ENCODE measurements at regions not wholly inside any gene's neighbourhood (a gene's known extent, or its start where the extent isn't known, plus 50 kb on each side); places are given as distances from the start of the nearest gene placed in this dataset.

DNA sequence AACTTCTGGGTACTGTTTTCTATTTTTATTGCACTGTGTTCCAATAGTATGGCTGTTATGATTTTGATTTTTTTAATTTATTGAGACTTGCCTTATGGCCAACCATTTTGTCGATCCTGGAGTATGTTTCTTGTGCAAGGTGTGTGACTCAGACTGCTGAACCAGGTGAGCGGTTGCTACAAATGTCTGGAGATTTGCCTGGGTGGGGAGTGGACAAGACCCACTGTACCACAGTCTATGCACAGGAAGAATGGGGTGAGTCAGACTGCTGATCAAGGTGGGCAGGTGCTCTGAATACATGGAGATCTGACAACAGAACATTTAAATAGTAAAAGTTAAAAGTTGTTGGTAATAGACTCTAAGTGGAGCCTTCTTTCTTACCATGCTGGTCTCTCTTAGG lies 609.2 kb downstream of the CSNK1G3 start:
- POLR2A ChIA-PET = no interaction called here
- no peaks in the 10 kb centered on the region for H3K4me1 ChIP-seq (ENCODE audit: control insufficient read depth, extremely low read depth, insufficient read depth, low read length)
- H3K9ac ChIP-seq (replicated peaks; ENCODE audit: extremely low read depth, insufficient read depth, low read length) = no peak overlapping the region
- H4K20me1 ChIP-seq (replicated peaks; ENCODE audit: control insufficient read depth, extremely low read depth, insufficient read depth, low read length) = no peaks in the 10 kb centered on the region
- dilution Hi-C loops (cut with MboI; ENCODE audit: extremely low pct_ligation_motif_present, low sequenced_read_pairs) (no loop called here), intact Hi-C loops (cut with micrococcal nuclease) (no loop called here)
- FAIRE-seq (no peak), DNase-seq (ENCODE audit: low read depth, low spot score) (no peak)
- H3K36me3 ChIP-seq (ENCODE audit: control insufficient read depth in 2 of 2, extremely low read depth in 1 of 2, insufficient read depth in 2 of 2, low read length in 2 of 2) = no peaks in the 10 kb centered on the region
- no peak overlapping the region for H3K4me3 ChIP-seq (replicated peaks in 1 of 3; ENCODE audit: insufficient read depth in 1 of 3, low read depth in 1 of 3, low read length in 3 of 3)
- no peaks in the 10 kb centered on the region for H3K9me3 ChIP-seq (replicated peaks; ENCODE audit: control insufficient read depth, insufficient read depth, low read length)
- H3K27me3 ChIP-seq (ENCODE audit: control insufficient read depth in 2 of 2, insufficient read depth in 2 of 2, low read length in 2 of 2) = no peaks in the 10 kb centered on the region
- no peak overlapping the region for H3K27ac ChIP-seq (ENCODE audit: insufficient read depth, low read depth, low read length)
- no TSS peak for BruUV-seq (replicated peaks)
- no peaks in the 10 kb centered on the region for H3K79me2 ChIP-seq (ENCODE audit: control insufficient read depth, insufficient read depth, low read length)
- CTCF ChIA-PET = no interaction called here
- H2AFZ ChIP-seq (ENCODE audit: low read depth, low read length) = no peak overlapping the region
- H3K4me2 ChIP-seq (ENCODE audit: insufficient read depth, low read length) = no peak overlapping the region
- H3K9me1 ChIP-seq (replicated peaks; ENCODE audit: control insufficient read depth, extremely low read depth, insufficient read depth, low read length) = no peaks in the 10 kb centered on the region
- TF ChIP-seq JUN (IDR thresholded peaks at IDR 0.05; ENCODE audit: borderline replicate concordance, insufficient read depth, insufficient read length, low read depth) = no peak
- TF ChIP-seq MAX (IDR thresholded peaks at IDR 0.05; ENCODE audit: insufficient read depth, insufficient read length) = no peak
- no peak for TF ChIP-seq GATA2 (IDR thresholded peaks at IDR 0.05; ENCODE audit: insufficient read depth, insufficient read length, low read depth, low read length)
- no peak for TF ChIP-seq POLR2AphosphoS5 (IDR thresholded peaks at IDR 0.05; ENCODE audit: insufficient read depth, low read depth, low read length)
- no peak for TF ChIP-seq EZH2 (IDR thresholded peaks at IDR 0.05; ENCODE audit: borderline replicate concordance, low read depth, low read length, severe bottlenecking)

DNA sequence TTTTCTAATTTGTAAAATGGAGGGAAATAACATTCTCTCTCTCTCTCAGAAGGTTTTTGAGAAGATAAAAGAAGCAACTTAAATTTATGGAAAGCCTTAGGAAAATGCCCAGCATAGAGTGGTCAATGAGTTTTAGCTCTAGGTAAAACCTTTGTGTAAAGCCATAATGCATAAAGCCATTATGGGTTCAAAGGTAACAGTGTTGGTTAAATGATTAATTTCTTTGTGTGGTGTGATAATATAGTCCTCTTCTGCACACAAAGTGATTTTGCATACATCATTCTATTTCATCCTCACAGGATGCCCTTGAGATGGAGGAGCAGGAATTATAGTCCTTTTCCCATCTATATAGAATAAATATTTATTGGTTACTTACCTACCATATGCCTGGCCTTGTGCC lies 602.9 kb downstream of the CSNK1G3 start:
- ChIA-PET CTCF (no interaction called here), POLR2A (no interaction called here)
- FAIRE-seq (no peak), DNase-seq (ENCODE audit: low read depth, low spot score) (no peak)
- TF ChIP-seq FOS (IDR thresholded peaks at IDR 0.05; ENCODE audit: borderline replicate concordance, insufficient read depth, low read length) (no peak), EZH2 (IDR thresholded peaks at IDR 0.05; ENCODE audit: borderline replicate concordance, low read depth, low read length, severe bottlenecking) (no peak), GATA2 (IDR thresholded peaks at IDR 0.05; ENCODE audit: insufficient read depth, insufficient read length, low read depth, low read length) (no peak), MAX (IDR thresholded peaks at IDR 0.05; ENCODE audit: insufficient read depth, insufficient read length) (no peak), MYC (IDR thresholded peaks at IDR 0.05; ENCODE audit: low read depth, low read length) (no peak), POLR2AphosphoS5 (IDR thresholded peaks at IDR 0.05; ENCODE audit: insufficient read depth, low read depth, low read length) (no peak), JUN (IDR thresholded peaks at IDR 0.05; ENCODE audit: borderline replicate concordance, insufficient read depth, insufficient read length, low read depth) (no peak), POLR2A (IDR thresholded peaks at IDR 0.05; ENCODE audit: low read depth, low read length) (no peak)
- TF ChIP-seq, protein P1, sequence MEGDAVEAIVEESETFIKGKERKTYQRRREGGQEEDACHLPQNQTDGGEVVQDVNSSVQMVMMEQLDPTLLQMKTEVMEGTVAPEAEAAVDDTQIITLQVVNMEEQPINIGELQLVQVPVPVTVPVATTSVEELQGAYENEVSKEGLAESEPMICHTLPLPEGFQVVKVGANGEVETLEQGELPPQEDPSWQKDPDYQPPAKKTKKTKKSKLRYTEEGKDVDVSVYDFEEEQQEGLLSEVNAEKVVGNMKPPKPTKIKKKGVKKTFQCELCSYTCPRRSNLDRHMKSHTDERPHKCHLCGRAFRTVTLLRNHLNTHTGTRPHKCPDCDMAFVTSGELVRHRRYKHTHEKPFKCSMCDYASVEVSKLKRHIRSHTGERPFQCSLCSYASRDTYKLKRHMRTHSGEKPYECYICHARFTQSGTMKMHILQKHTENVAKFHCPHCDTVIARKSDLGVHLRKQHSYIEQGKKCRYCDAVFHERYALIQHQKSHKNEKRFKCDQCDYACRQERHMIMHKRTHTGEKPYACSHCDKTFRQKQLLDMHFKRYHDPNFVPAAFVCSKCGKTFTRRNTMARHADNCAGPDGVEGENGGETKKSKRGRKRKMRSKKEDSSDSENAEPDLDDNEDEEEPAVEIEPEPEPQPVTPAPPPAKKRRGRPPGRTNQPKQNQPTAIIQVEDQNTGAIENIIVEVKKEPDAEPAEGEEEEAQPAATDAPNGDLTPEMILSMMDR (IDR thresholded peaks at IDR 0.05; ENCODE audit: extremely low read depth in 1 of 2, insufficient read depth in 1 of 2, low read depth in 1 of 2, low read length in 2 of 2) = no peak
- H4K20me1 ChIP-seq (replicated peaks; ENCODE audit: control insufficient read depth, extremely low read depth, insufficient read depth, low read length) = no peaks in the 10 kb centered on the region
- H3K9me1 ChIP-seq (replicated peaks; ENCODE audit: control insufficient read depth, extremely low read depth, insufficient read depth, low read length) = no peaks in the 10 kb centered on the region
- no peak overlapping the region for H3K4me2 ChIP-seq (ENCODE audit: insufficient read depth, low read length)
- no TSS peak for BruUV-seq (replicated peaks)
- no peak overlapping the region for H3K4me3 ChIP-seq (replicated peaks in 1 of 3; ENCODE audit: insufficient read depth in 1 of 3, low read depth in 1 of 3, low read length in 3 of 3)
- no peaks in the 10 kb centered on the region for H3K9me3 ChIP-seq (replicated peaks; ENCODE audit: control insufficient read depth, insufficient read depth, low read length)
- H2AFZ ChIP-seq (ENCODE audit: low read depth, low read length) = no peak overlapping the region
- H3K79me2 ChIP-seq (ENCODE audit: control insufficient read depth, insufficient read depth, low read length) = no peaks in the 10 kb centered on the region
- dilution Hi-C loops (cut with MboI; ENCODE audit: extremely low pct_ligation_motif_present, low sequenced_read_pairs) = no loop called here
- no peak overlapping the region for H3K27ac ChIP-seq (ENCODE audit: insufficient read depth, low read depth, low read length)
- no peaks in the 10 kb centered on the region for H3K27me3 ChIP-seq (ENCODE audit: control insufficient read depth in 2 of 2, insufficient read depth in 2 of 2, low read length in 2 of 2)
- H3K36me3 ChIP-seq (ENCODE audit: control insufficient read depth in 2 of 2, extremely low read depth in 1 of 2, insufficient read depth in 2 of 2, low read length in 2 of 2) = no peaks in the 10 kb centered on the region
- no peak overlapping the region for H3K9ac ChIP-seq (replicated peaks; ENCODE audit: extremely low read depth, insufficient read depth, low read length)
- intact Hi-C loops (cut with micrococcal nuclease) = no loop called here
- no peaks in the 10 kb centered on the region for H3K4me1 ChIP-seq (ENCODE audit: control insufficient read depth, extremely low read depth, insufficient read depth, low read length)

Measured in endothelial cell of umbilical vein (primary cell).